HEK293T (cell line): ENCODE measurements at regions not wholly inside any gene's neighbourhood (a gene's known extent, or its start where the extent isn't known, plus 50 kb on each side); places are given as distances from the start of the nearest gene placed in this dataset.

ENCODE experiments used
- ELF4 ChIP-seq: fragments of 450-650 bp; IDR thresholded peaks from 2 replicates; pipeline ENCODE4 v1.6.1; 2017; ENCODE audit warnings: antibody characterized with exemption
- FOXK2 ChIP-seq: fragments of 450-650 bp; IDR thresholded peaks from 2 replicates; pipeline ENCODE4 v1.6.1; 2016; ENCODE audit warnings: mild to moderate bottlenecking
- FOXM1 ChIP-seq: fragments of 450-650 bp; IDR thresholded peaks from 2 replicates; pipeline ENCODE4 v1.6.1; 2017; ENCODE audit warnings: mild to moderate bottlenecking, borderline replicate concordance
- L3MBTL2 ChIP-seq: fragments of 450-650 bp; conservative IDR thresholded peaks from 2 replicates; pipeline ENCODE4 v1.6.1; 2016; ENCODE audit warnings: mild to moderate bottlenecking
- NFRKB ChIP-seq: fragments of 450-650 bp; IDR thresholded peaks from 2 replicates; pipeline ENCODE4 v1.6.1; 2016; ENCODE audit warnings: mild to moderate bottlenecking, moderate library complexity
- SP1 ChIP-seq: fragments of 450-650 bp; IDR thresholded peaks from 2 replicates; pipeline ENCODE4 v1.6.1; 2017

DNA sequence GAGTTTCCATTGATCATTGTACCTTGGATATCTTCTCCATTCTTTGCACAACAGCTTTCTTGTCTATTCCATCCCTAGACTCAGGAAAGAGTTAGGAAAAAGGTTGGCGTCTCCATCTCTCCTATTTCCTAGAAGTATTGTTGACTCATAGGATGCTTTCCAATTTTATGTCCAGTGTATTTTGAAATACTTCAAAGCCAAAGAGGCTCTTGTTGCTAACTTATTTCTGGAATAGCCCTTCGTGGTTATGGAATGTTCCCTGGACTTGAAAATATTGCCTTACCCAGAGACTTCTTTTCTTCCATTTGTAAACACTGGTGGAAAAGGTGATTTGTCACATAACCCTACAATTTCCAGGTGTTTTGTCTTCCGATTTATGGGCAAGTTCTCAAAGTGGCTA, 402.3 kb upstream of the ZNF608 start:
- TF ChIP-seq SP1 (no peak), ELF4 (no peak), FOXM1 (no peak), L3MBTL2 (no peak), FOXK2 (no peak), NFRKB (no peak)
